GM23338 (cell line): ENCODE measurements at regions not wholly inside any gene's neighbourhood (a gene's known extent, or its start where the extent isn't known, plus 50 kb on each side); places are given as distances from the start of the nearest gene placed in this dataset.

ENCODE experiments used
- ATAC-seq: fragments of 200-7000 bp; cut with Tn5 transposase; 3 replicates; pipeline ENCODE4 v1.9.1; 2020
- DNase-seq: peaks from one replicate; pipeline ENCODE4 v3.0.0-alpha.2; 2015; ENCODE audit warnings: low spot score
- H2AFZ ChIP-seq: fragments of 200-600 bp; sonication (generic); 2 replicates; pipeline ENCODE4 v1.8.0; 2016; ENCODE audit warnings: antibody characterized with exemption, mild to moderate bottlenecking, moderate library complexity
- H3F3A ChIP-seq: fragments of 200-600 bp; sonication (generic); replicated peaks from 2 replicates; pipeline ENCODE4 v1.8.0; 2017; ENCODE audit warnings: antibody characterized with exemption, mixed run types, low read depth
- H3K27ac ChIP-seq: fragments of 200-600 bp; sonication (generic); 2 replicates; pipeline ENCODE4 v1.6.1; 2016; ENCODE audit warnings: low read depth
- H3K27me3 ChIP-seq: fragments of 200-600 bp; sonication (generic); 2 replicates; pipeline ENCODE4 v1.8.0; 2016; ENCODE audit warnings: mild to moderate bottlenecking, mixed run types, moderate library complexity; ENCODE audit not compliant: insufficient read depth
- H3K36me3 ChIP-seq: fragments of 200-600 bp; sonication (generic); 2 replicates; pipeline ENCODE4 v1.8.0; 2016; ENCODE audit warnings: mild to moderate bottlenecking; ENCODE audit not compliant: insufficient read depth
- H3K4me1 ChIP-seq: fragments of 200-600 bp; sonication (generic); 2 replicates; pipeline ENCODE4 v1.8.0; 2016; ENCODE audit warnings: mild to moderate bottlenecking, moderate library complexity; ENCODE audit not compliant: insufficient read depth
- H3K4me2 ChIP-seq: fragments of 200-600 bp; sonication (generic); 2 replicates; pipeline ENCODE4 v1.7.1; 2017; ENCODE audit warnings: mixed run types
- H3K4me3 ChIP-seq: fragments of 200-600 bp; sonication (generic); 2 replicates; pipeline ENCODE4 v1.6.1; 2016; ENCODE audit warnings: mixed run types
- H3K79me2 ChIP-seq: fragments of 200-600 bp; sonication (generic); replicated peaks from 2 replicates; pipeline ENCODE4 v1.8.0; 2017; ENCODE audit warnings: mild to moderate bottlenecking; ENCODE audit not compliant: insufficient read depth
- H3K9me2 ChIP-seq: fragments of 200-600 bp; sonication (generic); 2 replicates; pipeline ENCODE4 v1.8.0; 2017; ENCODE audit not compliant: insufficient read depth
- H4K20me1 ChIP-seq: fragments of 200-600 bp; sonication (generic); replicated peaks from 2 replicates; pipeline ENCODE4 v1.8.0; 2017; ENCODE audit warnings: mild to moderate bottlenecking; ENCODE audit not compliant: insufficient read depth
- H3K27ac Mint-ChIP-seq: 2 replicates; pipeline ENCODE4 v1.8.0; 2020; ENCODE audit warnings: inconsistent platforms, mild to moderate bottlenecking, moderate library complexity, mixed read lengths
- H3K27me3 Mint-ChIP-seq: 3 replicates; pipeline ENCODE4 v1.8.0; 2022; ENCODE audit warnings: low read depth, mild to moderate bottlenecking, moderate library complexity, mixed read lengths, inconsistent platforms; ENCODE audit not compliant: insufficient read depth, poor library complexity
- H3K36me3 Mint-ChIP-seq: 3 replicates; pipeline ENCODE4 v1.8.0; 2021; ENCODE audit warnings: low read depth, mild to moderate bottlenecking, inconsistent platforms, moderate library complexity, mixed read lengths
- H3K4me1 Mint-ChIP-seq: 3 replicates; pipeline ENCODE4 v1.8.0; 2020; ENCODE audit warnings: mild to moderate bottlenecking, inconsistent platforms, mixed read lengths
- H3K4me3 Mint-ChIP-seq: 3 replicates; pipeline ENCODE4 v1.8.0; 2021; ENCODE audit warnings: moderate library complexity, mild to moderate bottlenecking, inconsistent platforms, mixed read lengths
- H3K9me3 Mint-ChIP-seq: 3 replicates; pipeline ENCODE4 v1.8.0; 2020; ENCODE audit warnings: moderate library complexity, mild to moderate bottlenecking, inconsistent platforms, mixed read lengths
- ETS1 ChIP-seq: IDR thresholded peaks from 2 replicates; pipeline ENCODE4 v1.6.1; 2016; ENCODE audit warnings: antibody characterized with exemption
- EZH2 ChIP-seq: fragments of 200-600 bp; sonication (generic); IDR thresholded peaks from one replicate; pipeline ENCODE4 v1.8.0; 2017; ENCODE audit warnings: antibody characterized with exemption, mild to moderate bottlenecking, low read depth; ENCODE audit not compliant: unreplicated experiment
- EZH2phosphoT487 ChIP-seq: fragments of 200-600 bp; sonication (generic); IDR thresholded peaks from one replicate; pipeline ENCODE4 v1.8.1; 2018; ENCODE audit warnings: antibody characterized with exemption; ENCODE audit not compliant: unreplicated experiment
- NANOG ChIP-seq: IDR thresholded peaks from 2 replicates; pipeline ENCODE4 v1.6.1; 2016; ENCODE audit warnings: antibody characterized with exemption, borderline replicate concordance
- POLR2AphosphoS5 ChIP-seq: IDR thresholded peaks from 2 replicates; pipeline ENCODE4 v1.6.1; 2016; ENCODE audit warnings: antibody characterized with exemption, low read depth
- ZNF331 ChIP-seq: fragments of 250-450 bp; sonication (Bioruptor Pico); IDR thresholded peaks from 2 replicates; pipeline ENCODE4 v1.5.0; 2020; ENCODE audit warnings: low read depth, mild to moderate bottlenecking, moderate library complexity
- TF ChIP-seq, protein P1 (sequence below), 2 experiments: fragments of 200-600 bp in 1 of 2; sonication (generic) in 1 of 2; conservative IDR thresholded peaks; 2 replicates each; pipeline versions ENCODE4 v1.5.1 to v1.6.1; 2016 to 2017; ENCODE audit warnings: antibody characterized with exemption in 2 of 2, low read depth in 2 of 2, mild to moderate bottlenecking in 2 of 2, moderate library complexity in 1 of 2
- TF ChIP-seq, protein P2 (sequence below): fragments of 250-450 bp; sonication (Bioruptor Pico); IDR thresholded peaks from 2 replicates; pipeline ENCODE4 v1.5.0; 2020; ENCODE audit warnings: mild to moderate bottlenecking, moderate library complexity

- ATAC-seq (peak; percentile 73), DNase-seq (peak; percentile 49)
- Mint-ChIP-seq H3K36me3 (peaks cover 3% of the 10 kb centered on the region; the same call in 1 of the 3 replicates), H3K27ac (peak overlapping the region; percentile 96), H3K9me3 (no peaks in the 10 kb centered on the region), H3K27me3 (peaks cover 14% of the 10 kb centered on the region), H3K4me1 (peaks cover 57% of the 10 kb centered on the region), H3K4me3 (peak overlapping the region; percentile 47; the same call in 2 of the 3 replicates)
- H3K4me2 ChIP-seq = peak overlapping the region; percentile 58
- H4K20me1 ChIP-seq = no peaks in the 10 kb centered on the region
- peak overlapping the region; percentile 83 for H3K27ac ChIP-seq
- H3K36me3 ChIP-seq = no peaks in the 10 kb centered on the region
- H3K4me3 ChIP-seq = peak overlapping the region; percentile 28
- H3K27me3 ChIP-seq = no peaks in the 10 kb centered on the region
- no peak overlapping the region for H2AFZ ChIP-seq
- no peaks in the 10 kb centered on the region for H3K79me2 ChIP-seq
- TF ChIP-seq, protein P1, sequence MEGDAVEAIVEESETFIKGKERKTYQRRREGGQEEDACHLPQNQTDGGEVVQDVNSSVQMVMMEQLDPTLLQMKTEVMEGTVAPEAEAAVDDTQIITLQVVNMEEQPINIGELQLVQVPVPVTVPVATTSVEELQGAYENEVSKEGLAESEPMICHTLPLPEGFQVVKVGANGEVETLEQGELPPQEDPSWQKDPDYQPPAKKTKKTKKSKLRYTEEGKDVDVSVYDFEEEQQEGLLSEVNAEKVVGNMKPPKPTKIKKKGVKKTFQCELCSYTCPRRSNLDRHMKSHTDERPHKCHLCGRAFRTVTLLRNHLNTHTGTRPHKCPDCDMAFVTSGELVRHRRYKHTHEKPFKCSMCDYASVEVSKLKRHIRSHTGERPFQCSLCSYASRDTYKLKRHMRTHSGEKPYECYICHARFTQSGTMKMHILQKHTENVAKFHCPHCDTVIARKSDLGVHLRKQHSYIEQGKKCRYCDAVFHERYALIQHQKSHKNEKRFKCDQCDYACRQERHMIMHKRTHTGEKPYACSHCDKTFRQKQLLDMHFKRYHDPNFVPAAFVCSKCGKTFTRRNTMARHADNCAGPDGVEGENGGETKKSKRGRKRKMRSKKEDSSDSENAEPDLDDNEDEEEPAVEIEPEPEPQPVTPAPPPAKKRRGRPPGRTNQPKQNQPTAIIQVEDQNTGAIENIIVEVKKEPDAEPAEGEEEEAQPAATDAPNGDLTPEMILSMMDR (conservative IDR thresholded peaks at IDR 0.05; ENCODE audit: low read depth in 2 of 2) = peak in 1 of 2 experiments; percentile 43; a peak in 1 of 4 replicates
- TF ChIP-seq ETS1 = peak; percentile 44; the same call in 1 of the 2 replicates
- no peak for TF ChIP-seq EZH2
- peaks cover 18% of the 10 kb centered on the region for H3K9me2 ChIP-seq
- H3K4me1 ChIP-seq = peaks cover 46% of the 10 kb centered on the region
- 0 out of 2 replicates have a peak, but pooled peaks cover 6% of the 10 kb centered on the region for H3F3A ChIP-seq
These were observed 466.9 kb upstream of the HNRNPA3 start for GRCh38 chr2:176745543-176746200.

DNA sequence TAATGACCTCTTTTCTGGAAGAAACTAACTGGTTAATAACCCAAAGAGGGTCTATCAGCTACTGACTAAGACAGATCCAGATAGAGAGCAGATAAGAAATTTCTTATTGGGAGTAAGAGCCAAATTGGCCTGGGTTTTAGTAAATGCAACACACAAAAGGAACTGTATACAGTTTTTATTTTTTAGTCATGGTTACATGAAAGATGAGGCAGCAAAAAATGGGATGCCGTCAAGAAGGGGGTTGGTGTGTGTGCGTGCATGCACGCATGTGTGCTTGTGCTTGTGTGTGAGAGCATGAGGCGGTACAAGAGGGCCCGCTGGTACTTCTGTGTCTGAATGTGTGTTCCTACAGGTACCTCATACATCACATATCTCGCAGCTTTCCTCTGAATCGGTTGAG, 466.2 kb upstream of the HNRNPA3 start:
- Histone ChIP-seq H3K79me2 (no peaks in the 10 kb centered on the region), H3K27ac (peak overlapping the region; percentile 83), H3K4me2 (peak overlapping the region; percentile 58), H3K27me3 (no peaks in the 10 kb centered on the region), H3K4me1 (peaks cover 54% of the 10 kb centered on the region), H4K20me1 (no peaks in the 10 kb centered on the region), H3K9me2 (peaks cover 18% of the 10 kb centered on the region), H3K36me3 (no peaks in the 10 kb centered on the region), H3F3A (0 out of 2 replicates have a peak, but pooled peaks cover 6% of the 10 kb centered on the region), H3K4me3 (no peak overlapping the region), H2AFZ (no peak overlapping the region)
- no peak for DNase-seq
- peaks cover 64% of the 10 kb centered on the region for H3K4me1 Mint-ChIP-seq
- peaks cover 3% of the 10 kb centered on the region; the same call in 1 of the 3 replicates for H3K36me3 Mint-ChIP-seq
- peak overlapping the region; percentile 95 for H3K27ac Mint-ChIP-seq
- peaks cover 14% of the 10 kb centered on the region for H3K27me3 Mint-ChIP-seq
- no peaks in the 10 kb centered on the region for H3K9me3 Mint-ChIP-seq
- ATAC-seq = peak; percentile 49
- H3K4me3 Mint-ChIP-seq = no peak overlapping the region
- TF ChIP-seq NANOG (no peak), ZNF331 (CRISPR knock-in tag) (no peak), EZH2 (no peak), POLR2AphosphoS5 (no peak), EZH2phosphoT487 (no peak)
- TF ChIP-seq, protein P2, sequence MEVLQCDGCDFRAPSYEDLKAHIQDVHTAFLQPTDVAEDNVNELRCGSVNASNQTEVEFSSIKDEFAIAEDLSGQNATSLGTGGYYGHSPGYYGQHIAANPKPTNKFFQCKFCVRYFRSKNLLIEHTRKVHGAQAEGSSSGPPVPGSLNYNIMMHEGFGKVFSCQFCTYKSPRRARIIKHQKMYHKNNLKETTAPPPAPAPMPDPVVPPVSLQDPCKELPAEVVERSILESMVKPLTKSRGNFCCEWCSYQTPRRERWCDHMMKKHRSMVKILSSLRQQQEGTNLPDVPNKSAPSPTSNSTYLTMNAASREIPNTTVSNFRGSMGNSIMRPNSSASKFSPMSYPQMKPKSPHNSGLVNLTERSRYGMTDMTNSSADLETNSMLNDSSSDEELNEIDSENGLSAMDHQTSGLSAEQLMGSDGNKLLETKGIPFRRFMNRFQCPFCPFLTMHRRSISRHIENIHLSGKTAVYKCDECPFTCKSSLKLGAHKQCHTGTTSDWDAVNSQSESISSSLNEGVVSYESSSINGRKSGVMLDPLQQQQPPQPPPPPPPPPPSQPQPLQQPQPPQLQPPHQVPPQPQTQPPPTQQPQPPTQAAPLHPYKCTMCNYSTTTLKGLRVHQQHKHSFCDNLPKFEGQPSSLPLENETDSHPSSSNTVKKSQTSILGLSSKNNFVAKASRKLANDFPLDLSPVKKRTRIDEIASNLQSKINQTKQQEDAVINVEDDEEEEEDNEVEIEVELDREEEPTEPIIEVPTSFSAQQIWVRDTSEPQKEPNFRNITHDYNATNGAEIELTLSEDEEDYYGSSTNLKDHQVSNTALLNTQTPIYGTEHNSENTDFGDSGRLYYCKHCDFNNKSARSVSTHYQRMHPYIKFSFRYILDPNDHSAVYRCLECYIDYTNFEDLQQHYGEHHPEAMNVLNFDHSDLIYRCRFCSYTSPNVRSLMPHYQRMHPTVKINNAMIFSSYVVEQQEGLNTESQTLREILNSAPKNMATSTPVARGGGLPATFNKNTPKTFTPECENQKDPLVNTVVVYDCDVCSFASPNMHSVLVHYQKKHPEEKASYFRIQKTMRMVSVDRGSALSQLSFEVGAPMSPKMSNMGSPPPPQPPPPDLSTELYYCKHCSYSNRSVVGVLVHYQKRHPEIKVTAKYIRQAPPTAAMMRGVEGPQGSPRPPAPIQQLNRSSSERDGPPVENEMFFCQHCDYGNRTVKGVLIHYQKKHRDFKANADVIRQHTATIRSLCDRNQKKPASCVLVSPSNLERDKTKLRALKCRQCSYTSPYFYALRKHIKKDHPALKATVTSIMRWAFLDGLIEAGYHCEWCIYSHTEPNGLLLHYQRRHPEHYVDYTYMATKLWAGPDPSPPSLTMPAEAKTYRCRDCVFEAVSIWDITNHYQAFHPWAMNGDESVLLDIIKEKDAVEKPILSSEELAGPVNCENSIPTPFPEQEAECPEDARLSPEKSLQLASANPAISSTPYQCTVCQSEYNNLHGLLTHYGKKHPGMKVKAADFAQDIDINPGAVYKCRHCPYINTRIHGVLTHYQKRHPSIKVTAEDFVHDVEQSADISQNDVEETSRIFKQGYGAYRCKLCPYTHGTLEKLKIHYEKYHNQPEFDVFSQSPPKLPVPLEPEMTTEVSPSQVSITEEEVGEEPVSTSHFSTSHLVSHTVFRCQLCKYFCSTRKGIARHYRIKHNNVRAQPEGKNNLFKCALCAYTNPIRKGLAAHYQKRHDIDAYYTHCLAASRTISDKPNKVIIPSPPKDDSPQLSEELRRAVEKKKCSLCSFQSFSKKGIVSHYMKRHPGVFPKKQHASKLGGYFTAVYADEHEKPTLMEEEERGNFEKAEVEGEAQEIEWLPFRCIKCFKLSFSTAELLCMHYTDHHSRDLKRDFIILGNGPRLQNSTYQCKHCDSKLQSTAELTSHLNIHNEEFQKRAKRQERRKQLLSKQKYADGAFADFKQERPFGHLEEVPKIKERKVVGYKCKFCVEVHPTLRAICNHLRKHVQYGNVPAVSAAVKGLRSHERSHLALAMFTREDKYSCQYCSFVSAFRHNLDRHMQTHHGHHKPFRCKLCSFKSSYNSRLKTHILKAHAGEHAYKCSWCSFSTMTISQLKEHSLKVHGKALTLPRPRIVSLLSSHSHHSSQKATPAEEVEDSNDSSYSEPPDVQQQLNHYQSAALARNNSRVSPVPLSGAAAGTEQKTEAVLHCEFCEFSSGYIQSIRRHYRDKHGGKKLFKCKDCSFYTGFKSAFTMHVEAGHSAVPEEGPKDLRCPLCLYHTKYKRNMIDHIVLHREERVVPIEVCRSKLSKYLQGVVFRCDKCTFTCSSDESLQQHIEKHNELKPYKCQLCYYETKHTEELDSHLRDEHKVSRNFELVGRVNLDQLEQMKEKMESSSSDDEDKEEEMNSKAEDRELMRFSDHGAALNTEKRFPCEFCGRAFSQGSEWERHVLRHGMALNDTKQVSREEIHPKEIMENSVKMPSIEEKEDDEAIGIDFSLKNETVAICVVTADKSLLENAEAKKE (CRISPR knock-in tag) = no peak
